Body of pancreas (tissue), 4 donors: ENCODE measurements at regions not wholly inside any gene's neighbourhood (a gene's known extent, or its start where the extent isn't known, plus 50 kb on each side); places are given as distances from the start of the nearest gene placed in this dataset.

Experiments
- ATAC-seq: fragments of 150-250 bp; one replicate; pipeline ENCODE4 v1.9.1; 2016
- DNase-seq, 4 donors: peaks; one replicate each; pipeline ENCODE4 v3.0.0-alpha.2; 2019
- H3K27ac ChIP-seq, 4 donors: fragments of 200-600 bp; sonication (generic); 1 replicate in 3 of 4; 2 replicates in 1 of 4; pipeline versions ENCODE4 v1.5.1 to v1.6.1; 2016 to 2019; ENCODE audit warnings: mild to moderate bottlenecking in 1 of 4, mixed read lengths in 1 of 4, moderate library complexity in 1 of 4
- H3K27me3 ChIP-seq, 2 donors: fragments of 200-600 bp; sonication (generic); one replicate each; pipeline ENCODE4 v1.6.0; 2016; ENCODE audit warnings: mild to moderate bottlenecking in 1 of 2
- H3K36me3 ChIP-seq, 2 donors: fragments of 200-600 bp; sonication (generic); replicated peaks in 1 of 2; 2 replicates each; pipeline ENCODE4 v1.5.1; 2016; ENCODE audit warnings: low read depth in 2 of 2; ENCODE audit not compliant: insufficient read depth in 1 of 2
- H3K4me1 ChIP-seq: fragments of 200-600 bp; sonication (generic); one replicate; pipeline ENCODE4 v1.6.0; 2016
- H3K4me3 ChIP-seq, 2 donors: fragments of 200-600 bp; sonication (generic); 1 replicate in 1 of 2; 2 replicates in 1 of 2; pipeline ENCODE4 v1.5.1; 2016 to 2019
- H3K9me3 ChIP-seq, 3 donors: fragments of 200-600 bp; sonication (generic); 1 replicate in 2 of 3; 2 replicates in 1 of 3; pipeline ENCODE4 v1.5.1; 2016
- POLR2A ChIP-seq, 3 donors: fragments of 450-650 bp; IDR thresholded peaks; one replicate each; pipeline ENCODE4 v1.6.1; 2016; ENCODE audit warnings: antibody characterized with exemption in 3 of 3, mild to moderate bottlenecking in 2 of 3
- WGBS, 2 donors: methylation state at CpG; one replicate each; pipeline ENCODE4 v1.1.5; 2017; 5-methylcytosine and 5-hydroxymethylcytosine counted together
- intact Hi-C: fragments of 100-400 bp; cut with DNase I; formaldehyde crosslinking; loops from one replicate; pipeline ENCODE4 v1.15.1; 2023
- TF ChIP-seq, protein P1 (sequence below), 7 experiments: fragments of 450-650 bp in 4 of 7; fragments of 200-600 bp in 3 of 7; sonication (generic) in 3 of 7; IDR thresholded peaks; one replicate each; pipeline ENCODE4 v1.5.1; 2016 to 2019; ENCODE audit warnings: antibody characterized with exemption in 7 of 7

DNA sequence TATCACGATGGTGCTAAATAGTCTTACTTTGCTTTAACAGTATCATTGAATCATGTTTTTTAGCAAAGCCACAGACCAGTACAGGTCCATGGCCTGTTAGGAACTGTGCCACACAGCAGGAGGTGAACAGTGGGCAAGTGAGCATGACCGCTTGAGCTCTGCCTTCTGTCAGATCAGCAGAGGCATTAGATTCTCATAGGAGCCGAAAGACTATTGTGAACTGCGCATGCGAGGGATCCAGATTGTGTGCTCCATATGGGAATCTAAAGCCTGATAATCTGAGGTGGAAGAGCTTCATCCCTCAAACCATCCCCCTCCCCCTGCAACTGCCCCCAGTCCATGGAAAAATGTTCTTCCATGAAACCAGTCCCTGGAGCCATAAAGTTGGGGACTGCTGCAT is 102.3 kb upstream of the OSR1 start:
- 83 to 89% methylated on average over 5 of the region's 5 CpGs for WGBS, 2 donors
- H3K36me3 ChIP-seq, result no peaks in the 10 kb centered on the region

DNA sequence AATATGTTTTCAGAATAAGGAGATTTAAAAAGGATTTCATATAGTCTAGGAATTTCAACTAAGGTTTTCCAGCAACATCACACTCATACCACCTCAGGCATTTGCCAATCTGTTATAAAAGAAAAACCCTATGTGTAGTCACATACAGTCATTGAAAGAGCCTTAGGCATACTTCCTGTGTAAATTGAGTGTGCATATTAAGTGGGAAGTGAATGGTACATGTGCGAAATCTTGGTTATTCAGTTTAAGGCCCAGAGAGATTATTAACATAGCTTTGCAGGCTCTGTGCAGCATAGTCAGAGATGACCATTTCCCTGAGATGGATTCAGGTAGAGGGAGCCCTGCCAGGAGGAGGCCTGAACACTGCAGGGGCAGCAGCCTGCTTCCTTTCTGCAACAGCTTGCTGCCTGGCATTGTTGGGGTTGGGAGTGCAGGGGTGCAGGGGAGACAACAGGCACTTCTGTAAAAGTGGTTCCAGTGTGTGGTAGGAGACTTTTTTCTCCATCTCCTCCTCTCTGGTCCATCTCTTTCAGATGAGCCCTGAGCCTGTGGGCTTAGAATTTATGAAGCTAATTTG is 100.1 kb upstream of the OSR1 start:
- ATAC-seq (no peak), DNase-seq (no peak)
- H3K36me3 ChIP-seq, result no peaks in the 10 kb centered on the region
- H3K4me3 ChIP-seq, result no peak overlapping the region
- no peaks in the 10 kb centered on the region for H3K27me3 ChIP-seq
- H3K27ac ChIP-seq, result no peak overlapping the region
- 69 to 87% methylated on average over 1 of the region's 1 CpG for WGBS, 2 donors
- H3K9me3 ChIP-seq, result no peaks in the 10 kb centered on the region
- TF ChIP-seq, protein P1, sequence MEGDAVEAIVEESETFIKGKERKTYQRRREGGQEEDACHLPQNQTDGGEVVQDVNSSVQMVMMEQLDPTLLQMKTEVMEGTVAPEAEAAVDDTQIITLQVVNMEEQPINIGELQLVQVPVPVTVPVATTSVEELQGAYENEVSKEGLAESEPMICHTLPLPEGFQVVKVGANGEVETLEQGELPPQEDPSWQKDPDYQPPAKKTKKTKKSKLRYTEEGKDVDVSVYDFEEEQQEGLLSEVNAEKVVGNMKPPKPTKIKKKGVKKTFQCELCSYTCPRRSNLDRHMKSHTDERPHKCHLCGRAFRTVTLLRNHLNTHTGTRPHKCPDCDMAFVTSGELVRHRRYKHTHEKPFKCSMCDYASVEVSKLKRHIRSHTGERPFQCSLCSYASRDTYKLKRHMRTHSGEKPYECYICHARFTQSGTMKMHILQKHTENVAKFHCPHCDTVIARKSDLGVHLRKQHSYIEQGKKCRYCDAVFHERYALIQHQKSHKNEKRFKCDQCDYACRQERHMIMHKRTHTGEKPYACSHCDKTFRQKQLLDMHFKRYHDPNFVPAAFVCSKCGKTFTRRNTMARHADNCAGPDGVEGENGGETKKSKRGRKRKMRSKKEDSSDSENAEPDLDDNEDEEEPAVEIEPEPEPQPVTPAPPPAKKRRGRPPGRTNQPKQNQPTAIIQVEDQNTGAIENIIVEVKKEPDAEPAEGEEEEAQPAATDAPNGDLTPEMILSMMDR (IDR thresholded peaks at IDR 0.05), result no peak
- TF ChIP-seq POLR2A (IDR thresholded peaks at IDR 0.05), result no peak
- intact Hi-C loops, result no loop called here
- H3K4me1 ChIP-seq, result no peaks in the 10 kb centered on the region

More for the DNA sequence above, 102.3 kb upstream of the OSR1 start:
- no peaks in the 10 kb centered on the region for H3K9me3 ChIP-seq
- intact Hi-C loops, result no loop called here
- no peaks in the 10 kb centered on the region for H3K27me3 ChIP-seq
- no peak for TF ChIP-seq POLR2A (IDR thresholded peaks at IDR 0.05)
- TF ChIP-seq, protein P1 (IDR thresholded peaks at IDR 0.05), result no peak
- no peaks in the 10 kb centered on the region for H3K4me1 ChIP-seq
- no peak overlapping the region for H3K4me3 ChIP-seq
- no peak for ATAC-seq
- H3K27ac ChIP-seq, result no peak overlapping the region
- no peak for DNase-seq

DNA sequence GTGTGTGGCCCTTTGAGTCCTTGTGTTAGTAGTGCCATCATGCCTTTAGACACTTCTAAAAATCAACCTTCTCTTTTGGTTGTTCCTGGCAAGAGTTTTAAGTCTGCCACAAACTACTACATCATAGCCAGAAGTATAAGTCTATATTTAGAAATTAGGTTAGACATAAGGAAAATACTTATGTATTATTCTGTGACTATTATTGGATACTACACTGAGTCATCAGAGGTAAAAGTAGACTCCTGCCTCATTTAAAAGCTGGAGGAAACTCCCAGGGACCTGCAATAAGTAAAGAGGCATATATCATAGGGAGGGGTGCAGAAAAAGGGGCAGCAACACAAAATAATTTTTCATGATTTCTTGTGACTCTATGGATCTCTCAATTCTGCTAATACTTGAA is 99.4 kb upstream of the OSR1 start:
- Histone ChIP-seq H3K36me3 (no peaks in the 10 kb centered on the region), H3K9me3 (no peaks in the 10 kb centered on the region), H3K27me3 (no peaks in the 10 kb centered on the region), H3K27ac (no peak overlapping the region), H3K4me3 (no peak overlapping the region), H3K4me1 (no peaks in the 10 kb centered on the region)
- intact Hi-C loops, result no loop called here
- TF ChIP-seq, protein P1 (IDR thresholded peaks at IDR 0.05), result no peak
- no peak for TF ChIP-seq POLR2A (IDR thresholded peaks at IDR 0.05)
- DNase-seq (no peak), ATAC-seq (no peak)

DNA sequence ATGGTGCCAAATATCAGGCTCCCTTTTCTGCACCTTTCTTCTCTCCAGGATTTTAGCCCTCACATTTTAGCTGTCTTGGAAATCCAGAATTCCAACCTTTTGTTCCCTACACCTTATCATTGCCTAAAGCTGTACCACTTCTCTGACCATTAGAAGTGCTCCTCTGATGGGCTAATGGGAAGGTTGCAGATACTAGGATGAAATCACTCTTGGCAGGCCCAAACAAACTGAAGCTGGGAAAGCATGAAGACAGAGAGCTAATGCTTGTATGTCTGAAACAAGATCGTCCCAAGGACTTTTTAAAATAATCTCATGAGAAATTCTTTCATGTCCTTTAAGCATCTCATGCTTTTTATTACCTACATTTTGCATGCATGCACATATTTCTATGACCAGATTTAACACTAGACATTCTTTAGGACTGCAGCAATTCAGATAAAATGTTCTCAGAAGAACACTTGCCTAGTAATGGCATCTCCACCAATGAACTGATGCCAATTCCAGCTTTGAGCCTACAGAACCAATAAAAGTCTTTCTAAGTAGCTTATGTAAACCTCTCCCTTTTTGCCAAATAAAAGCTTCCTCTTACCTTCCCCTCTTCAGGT is 98.4 kb upstream of the OSR1 start:
- no peaks in the 10 kb centered on the region for H3K27me3 ChIP-seq
- WGBS, 2 donors, result 29 to 43% methylated on average over 1 of the region's 1 CpG
- intact Hi-C loops, result no loop called here
- no peaks in the 10 kb centered on the region for H3K36me3 ChIP-seq
- DNase-seq (no peak), ATAC-seq (no peak)
- no peak overlapping the region for H3K27ac ChIP-seq
- H3K4me3 ChIP-seq, result no peak overlapping the region
- no peak for TF ChIP-seq POLR2A (IDR thresholded peaks at IDR 0.05)
- TF ChIP-seq, protein P1 (IDR thresholded peaks at IDR 0.05), result no peak
- no peaks in the 10 kb centered on the region for H3K9me3 ChIP-seq
- no peaks in the 10 kb centered on the region for H3K4me1 ChIP-seq

DNA sequence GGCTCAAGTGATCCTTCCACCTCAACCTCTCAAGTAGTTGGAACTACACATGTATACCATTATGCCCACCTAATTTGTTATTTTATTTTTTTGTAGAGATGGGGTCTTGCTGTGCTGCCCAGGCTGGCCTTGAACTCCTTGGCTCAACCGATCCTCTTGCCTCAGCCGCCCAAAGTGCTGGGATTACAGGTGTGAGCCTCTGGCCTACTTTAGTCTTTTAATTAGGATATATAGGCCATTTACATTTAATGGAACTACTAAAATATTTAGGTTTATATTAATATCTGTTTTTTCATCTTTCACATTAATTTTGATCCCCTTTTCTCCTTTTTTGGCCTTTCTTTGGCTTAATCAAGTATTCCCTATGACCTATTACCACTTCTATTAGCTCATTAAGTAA is 95.7 kb upstream of the OSR1 start:
- Histone ChIP-seq H3K4me3 (no peak overlapping the region), H3K9me3 (no peaks in the 10 kb centered on the region), H3K4me1 (no peaks in the 10 kb centered on the region), H3K27ac (no peak overlapping the region), H3K36me3 (no peaks in the 10 kb centered on the region), H3K27me3 (no peaks in the 10 kb centered on the region)
- DNase-seq, result no peak
- TF ChIP-seq POLR2A (IDR thresholded peaks at IDR 0.05), result no peak
- TF ChIP-seq, protein P1 (IDR thresholded peaks at IDR 0.05), result no peak
- ATAC-seq, result no peak
- WGBS, 2 donors, result 85 to 90% methylated on average over 2 of the region's 2 CpGs
- intact Hi-C loops, result no loop called here
